ENCODE measurements at regions not wholly inside any gene's neighbourhood (a gene's known extent, or its start where the extent isn't known, plus 50 kb on each side); places are given as distances from the start of the nearest gene placed in this dataset.

DNA sequence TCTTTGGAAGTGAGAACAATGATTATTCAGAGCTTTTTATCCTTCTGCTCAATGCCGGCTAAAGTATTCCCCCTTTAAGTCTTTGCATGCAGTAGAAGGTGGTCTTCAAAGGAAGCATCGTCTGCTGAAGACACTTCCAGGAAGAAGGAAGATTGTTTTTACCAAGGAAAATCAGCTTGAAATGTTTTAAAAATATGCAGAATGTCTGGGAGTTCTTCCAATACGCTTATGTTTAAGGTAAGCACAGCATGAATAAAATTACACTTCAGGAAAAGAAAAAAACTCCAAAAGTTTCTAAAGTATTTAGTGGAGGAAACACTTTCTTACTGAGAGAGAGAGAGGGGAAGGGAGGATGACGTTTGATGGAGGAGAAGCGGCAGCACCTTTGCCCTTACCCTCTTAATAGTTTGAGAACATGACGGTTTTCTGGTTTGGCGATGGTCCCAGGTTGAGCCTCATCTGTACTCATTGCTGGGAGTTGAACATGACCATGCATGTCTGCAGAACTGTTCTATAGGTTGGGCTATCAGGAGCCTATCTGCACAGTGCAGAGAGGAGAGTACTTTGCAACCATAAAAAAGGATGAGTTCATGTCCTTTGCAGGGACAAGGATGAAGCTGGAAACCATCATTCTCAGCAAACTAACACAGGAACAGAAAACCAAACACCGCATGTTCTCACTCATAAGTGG, 338.1 kb downstream of the ACTR3B start:
- no peaks in the 10 kb centered on the region for H3K27me3 ChIP-seq (replicated peaks in 1 of 7)
- H3K4me3 ChIP-seq: no peak overlapping the region
- no peaks in the 10 kb centered on the region for H3K4me1 ChIP-seq
- H3K36me3 ChIP-seq: no peaks in the 10 kb centered on the region
- H3K27ac ChIP-seq: no peak overlapping the region
- no peak for DNase-seq
- TF ChIP-seq, protein P1, sequence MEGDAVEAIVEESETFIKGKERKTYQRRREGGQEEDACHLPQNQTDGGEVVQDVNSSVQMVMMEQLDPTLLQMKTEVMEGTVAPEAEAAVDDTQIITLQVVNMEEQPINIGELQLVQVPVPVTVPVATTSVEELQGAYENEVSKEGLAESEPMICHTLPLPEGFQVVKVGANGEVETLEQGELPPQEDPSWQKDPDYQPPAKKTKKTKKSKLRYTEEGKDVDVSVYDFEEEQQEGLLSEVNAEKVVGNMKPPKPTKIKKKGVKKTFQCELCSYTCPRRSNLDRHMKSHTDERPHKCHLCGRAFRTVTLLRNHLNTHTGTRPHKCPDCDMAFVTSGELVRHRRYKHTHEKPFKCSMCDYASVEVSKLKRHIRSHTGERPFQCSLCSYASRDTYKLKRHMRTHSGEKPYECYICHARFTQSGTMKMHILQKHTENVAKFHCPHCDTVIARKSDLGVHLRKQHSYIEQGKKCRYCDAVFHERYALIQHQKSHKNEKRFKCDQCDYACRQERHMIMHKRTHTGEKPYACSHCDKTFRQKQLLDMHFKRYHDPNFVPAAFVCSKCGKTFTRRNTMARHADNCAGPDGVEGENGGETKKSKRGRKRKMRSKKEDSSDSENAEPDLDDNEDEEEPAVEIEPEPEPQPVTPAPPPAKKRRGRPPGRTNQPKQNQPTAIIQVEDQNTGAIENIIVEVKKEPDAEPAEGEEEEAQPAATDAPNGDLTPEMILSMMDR (IDR thresholded peaks at IDR 0.05 in 8 of 11, conservative IDR thresholded peaks at IDR 0.05 in 3 of 11): no peak
- TF ChIP-seq POLR2AphosphoS5 (IDR thresholded peaks at IDR 0.05) (no peak), POLR2A (IDR thresholded peaks at IDR 0.05) (no peak)
- intact Hi-C loops (cut with DNase I; ENCODE audit: low total_unique reads): no loop called here
- peaks cover 0 to 18% (median 0%) of the 10 kb centered on the region in 8 donors for H3K9me3 ChIP-seq
- 70 to 81% (median 79%) methylated on average over 8 of the region's 8 CpGs for WGBS, 5 donors

DNA sequence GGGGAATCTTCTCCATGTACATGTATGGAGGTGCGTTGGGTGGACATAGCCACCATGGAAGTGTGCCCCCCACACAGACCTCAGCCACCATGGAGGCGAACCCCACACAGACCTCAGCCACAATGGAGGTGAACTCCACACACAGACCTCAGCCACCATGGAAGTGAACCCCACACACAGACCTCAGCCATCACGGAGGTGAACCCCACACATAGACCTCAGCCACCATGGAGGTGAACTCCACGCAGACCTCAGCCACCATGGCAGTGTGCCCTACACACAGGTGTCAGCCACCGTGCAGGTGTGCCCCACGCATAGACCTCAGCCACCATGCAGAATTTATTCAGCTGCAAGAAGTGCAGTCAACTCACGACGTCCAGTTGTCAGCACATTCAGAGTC, 339.7 kb downstream of the ACTR3B start:
- Histone ChIP-seq H3K27ac (no peak overlapping the region), H3K4me1 (no peaks in the 10 kb centered on the region), H3K9me3 (peaks cover 0 to 14% (median 0%) of the 10 kb centered on the region in 8 donors), H3K4me3 (no peak overlapping the region), H3K36me3 (no peaks in the 10 kb centered on the region), H3K27me3 (replicated peaks in 1 of 7) (no peaks in the 10 kb centered on the region)
- TF ChIP-seq POLR2AphosphoS5 (IDR thresholded peaks at IDR 0.05) (no peak), POLR2A (IDR thresholded peaks at IDR 0.05) (no peak)
- TF ChIP-seq, protein P1 (IDR thresholded peaks at IDR 0.05 in 8 of 11, conservative IDR thresholded peaks at IDR 0.05 in 3 of 11): no peak
- 83 to 91% (median 84%) methylated on average over 8 of the region's 8 CpGs for WGBS, 5 donors
- no peak for DNase-seq
- intact Hi-C loops (cut with DNase I; ENCODE audit: low total_unique reads): no loop called here

- no peak for DNase-seq
Measured at GRCh38 chr7:153100691-153101237, 341.2 kb downstream of the ACTR3B start.

DNA sequence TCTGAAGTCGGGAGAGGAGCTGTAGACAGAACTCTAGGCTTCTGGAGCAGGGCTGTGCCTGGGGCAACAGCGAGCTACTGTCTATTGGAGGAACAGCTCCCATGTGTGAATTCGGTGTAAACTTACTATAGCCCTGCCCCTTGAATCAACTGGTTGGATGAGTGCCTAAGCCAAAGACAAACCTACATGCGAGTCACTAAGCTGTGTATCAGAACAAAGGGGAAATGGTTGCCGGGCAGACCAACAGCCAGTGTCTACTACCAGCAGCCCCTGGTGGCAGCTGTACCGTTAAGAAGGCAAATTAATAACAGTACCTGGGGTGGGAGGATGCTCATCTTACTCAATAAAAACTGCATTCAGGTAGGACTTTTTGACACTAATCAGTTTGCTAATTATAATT, 343.6 kb downstream of the ACTR3B start:
- no peaks in the 10 kb centered on the region for H3K4me1 ChIP-seq
- H3K4me3 ChIP-seq: no peak overlapping the region
- intact Hi-C loops (cut with DNase I; ENCODE audit: low total_unique reads): no loop called here
- H3K36me3 ChIP-seq: no peaks in the 10 kb centered on the region
- no peaks in the 10 kb centered on the region for H3K9me3 ChIP-seq
- DNase-seq: no peak
- TF ChIP-seq POLR2AphosphoS5 (IDR thresholded peaks at IDR 0.05): no peak
- no peak for TF ChIP-seq POLR2A (IDR thresholded peaks at IDR 0.05)
- TF ChIP-seq, protein P1 (IDR thresholded peaks at IDR 0.05 in 8 of 11, conservative IDR thresholded peaks at IDR 0.05 in 3 of 11): no peak
- WGBS, 5 donors: 81 to 88% (median 86%) methylated on average over 5 to 6 of the region's 6 CpGs
- H3K27me3 ChIP-seq (replicated peaks in 1 of 7): no peaks in the 10 kb centered on the region
- H3K27ac ChIP-seq: no peak overlapping the region

More at GRCh38 chr7:153100691-153101237, 341.2 kb downstream of the ACTR3B start:
- Histone ChIP-seq H3K36me3 (no peaks in the 10 kb centered on the region), H3K9me3 (no peaks in the 10 kb centered on the region), H3K4me1 (no peaks in the 10 kb centered on the region), H3K27me3 (replicated peaks in 1 of 7) (no peaks in the 10 kb centered on the region), H3K4me3 (no peak overlapping the region), H3K27ac (no peak overlapping the region)
- WGBS, 5 donors: 81 to 87% (median 85%) methylated on average over 11 of the region's 11 CpGs
- intact Hi-C loops (cut with DNase I; ENCODE audit: low total_unique reads): no loop called here
- no peak for TF ChIP-seq POLR2AphosphoS5 (IDR thresholded peaks at IDR 0.05)
- no peak for TF ChIP-seq POLR2A (IDR thresholded peaks at IDR 0.05)
- TF ChIP-seq, protein P1 (IDR thresholded peaks at IDR 0.05 in 8 of 11, conservative IDR thresholded peaks at IDR 0.05 in 3 of 11): no peak

Data from spleen (tissue), 11 donors.